ENCODE measurements at regions not wholly inside any gene's neighbourhood (a gene's known extent, or its start where the extent isn't known, plus 50 kb on each side); places are given as distances from the start of the nearest gene placed in this dataset.
"Not testable (repeated sequence)": the region's sequence is repeated elsewhere in the genome, so short reads cannot be mapped to it uniquely, and the experiment has no call there.

DNA sequence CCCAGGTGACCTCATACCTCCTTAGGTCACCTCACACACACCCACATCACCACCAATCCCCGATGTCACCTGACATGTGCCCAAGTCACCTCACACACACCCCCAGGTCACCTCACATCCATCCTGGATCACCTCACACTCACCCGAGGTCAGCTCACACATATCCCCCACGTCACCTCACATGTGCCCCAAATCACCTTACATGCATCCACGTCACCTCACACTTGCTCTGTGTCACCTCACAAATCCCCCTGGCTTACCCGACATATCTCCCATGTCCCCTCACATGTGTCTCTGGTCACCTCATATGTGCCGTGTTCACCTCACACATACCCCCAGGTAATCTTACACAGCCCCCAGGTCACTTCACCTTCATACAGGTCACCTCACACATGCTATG, 864.6 kb downstream of the TMEM121 start:
- H3K27ac ChIP-seq: no peak overlapping the region
- TF ChIP-seq, protein P1, sequence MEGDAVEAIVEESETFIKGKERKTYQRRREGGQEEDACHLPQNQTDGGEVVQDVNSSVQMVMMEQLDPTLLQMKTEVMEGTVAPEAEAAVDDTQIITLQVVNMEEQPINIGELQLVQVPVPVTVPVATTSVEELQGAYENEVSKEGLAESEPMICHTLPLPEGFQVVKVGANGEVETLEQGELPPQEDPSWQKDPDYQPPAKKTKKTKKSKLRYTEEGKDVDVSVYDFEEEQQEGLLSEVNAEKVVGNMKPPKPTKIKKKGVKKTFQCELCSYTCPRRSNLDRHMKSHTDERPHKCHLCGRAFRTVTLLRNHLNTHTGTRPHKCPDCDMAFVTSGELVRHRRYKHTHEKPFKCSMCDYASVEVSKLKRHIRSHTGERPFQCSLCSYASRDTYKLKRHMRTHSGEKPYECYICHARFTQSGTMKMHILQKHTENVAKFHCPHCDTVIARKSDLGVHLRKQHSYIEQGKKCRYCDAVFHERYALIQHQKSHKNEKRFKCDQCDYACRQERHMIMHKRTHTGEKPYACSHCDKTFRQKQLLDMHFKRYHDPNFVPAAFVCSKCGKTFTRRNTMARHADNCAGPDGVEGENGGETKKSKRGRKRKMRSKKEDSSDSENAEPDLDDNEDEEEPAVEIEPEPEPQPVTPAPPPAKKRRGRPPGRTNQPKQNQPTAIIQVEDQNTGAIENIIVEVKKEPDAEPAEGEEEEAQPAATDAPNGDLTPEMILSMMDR (conservative IDR thresholded peaks at IDR 0.05): no peak

DNA sequence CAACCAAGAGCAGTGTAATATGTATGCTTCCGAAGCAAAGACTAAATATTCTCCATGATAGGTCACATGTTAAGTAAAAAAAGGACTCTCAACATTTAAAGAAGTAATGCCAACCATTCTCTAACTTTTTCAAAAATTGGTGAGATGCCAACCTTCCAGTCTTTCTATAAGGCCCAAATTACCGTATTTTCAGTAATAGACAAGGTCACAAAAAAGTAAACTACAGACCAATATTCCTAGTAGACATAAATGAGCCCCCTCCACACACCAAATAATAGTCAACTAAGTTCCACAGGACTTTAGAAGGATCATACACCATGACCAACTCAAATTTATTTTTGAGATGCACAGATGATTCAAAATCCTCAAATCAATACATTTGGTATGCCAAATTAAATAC, 867.4 kb downstream of the TMEM121 start:
- TF ChIP-seq, protein P1 (conservative IDR thresholded peaks at IDR 0.05): no peak
- H3K27ac ChIP-seq: no peak overlapping the region

DNA sequence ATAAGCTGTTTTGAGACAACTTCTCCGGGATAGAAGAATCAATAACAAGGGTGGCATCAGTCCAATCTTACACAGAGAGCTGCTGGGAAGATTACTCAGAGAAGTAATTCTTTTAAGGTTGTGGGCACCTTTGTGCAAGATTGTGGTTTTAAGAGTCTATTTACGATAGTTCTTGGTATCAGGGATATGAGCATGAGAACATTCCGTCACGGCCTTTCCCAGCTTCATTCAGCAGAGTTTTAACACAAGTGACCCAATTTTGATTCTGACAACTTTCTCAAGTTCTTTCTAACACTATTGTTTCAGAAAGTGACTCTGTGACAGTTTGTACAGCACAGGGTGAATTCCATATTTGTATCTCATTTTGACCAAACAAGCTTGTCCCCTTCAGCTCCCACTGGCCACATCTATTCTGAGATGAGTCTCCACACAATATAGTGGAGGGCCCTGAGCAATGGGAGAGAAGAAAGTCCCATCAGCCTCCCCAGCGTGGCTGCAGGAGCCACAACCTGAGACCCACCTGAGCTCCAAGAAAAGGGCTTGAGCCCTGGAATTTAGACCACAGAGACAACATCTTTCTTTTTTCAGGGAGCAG, 869.2 kb downstream of the TMEM121 start:
- H3K27ac ChIP-seq: no peak overlapping the region
- TF ChIP-seq, protein P1 (conservative IDR thresholded peaks at IDR 0.05): no peak

DNA sequence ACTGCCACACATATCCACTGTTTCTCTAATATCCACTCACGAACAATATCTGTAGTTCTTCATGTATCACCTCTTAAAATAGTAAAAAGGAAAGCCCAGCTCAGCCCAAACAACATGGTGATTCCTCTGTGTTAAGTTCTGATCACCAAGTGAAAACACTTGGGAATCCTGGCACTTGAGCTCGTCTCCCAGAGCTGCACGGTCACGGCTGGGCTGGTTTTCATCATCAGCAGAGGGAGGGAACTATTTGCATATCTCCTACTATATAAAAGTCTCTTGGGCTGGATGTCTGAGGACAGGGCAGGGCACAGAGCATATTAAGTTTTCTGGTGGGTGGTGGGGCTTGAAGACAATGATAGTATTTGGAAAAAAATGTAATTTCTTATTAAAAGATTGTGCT, 870.6 kb downstream of the TMEM121 start:
- H3K27ac ChIP-seq: no peak overlapping the region
- TF ChIP-seq, protein P1 (conservative IDR thresholded peaks at IDR 0.05): no peak

DNA sequence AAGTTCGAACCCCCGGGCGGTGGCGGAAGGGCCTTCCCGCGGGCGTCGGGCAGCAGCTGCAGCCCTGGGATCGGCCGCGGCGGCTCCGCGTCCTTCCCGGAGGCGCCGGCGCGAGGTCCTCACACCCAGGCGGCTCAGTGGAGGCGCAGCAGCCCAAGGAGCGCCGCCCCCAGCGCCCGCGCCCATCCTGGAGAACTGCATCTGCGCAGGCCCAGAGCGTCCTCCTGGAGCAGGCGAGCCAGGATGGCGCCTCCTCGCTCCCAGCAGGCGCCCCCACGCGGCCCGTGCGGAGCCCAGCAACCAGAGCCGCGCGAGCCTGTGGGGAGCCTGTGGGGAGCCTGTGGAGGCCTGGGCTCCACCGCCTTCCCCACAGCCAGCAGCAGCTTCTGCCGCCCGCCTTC, 872.5 kb downstream of the TMEM121 start:
- not testable (repeated sequence) for H3K27ac ChIP-seq

DNA sequence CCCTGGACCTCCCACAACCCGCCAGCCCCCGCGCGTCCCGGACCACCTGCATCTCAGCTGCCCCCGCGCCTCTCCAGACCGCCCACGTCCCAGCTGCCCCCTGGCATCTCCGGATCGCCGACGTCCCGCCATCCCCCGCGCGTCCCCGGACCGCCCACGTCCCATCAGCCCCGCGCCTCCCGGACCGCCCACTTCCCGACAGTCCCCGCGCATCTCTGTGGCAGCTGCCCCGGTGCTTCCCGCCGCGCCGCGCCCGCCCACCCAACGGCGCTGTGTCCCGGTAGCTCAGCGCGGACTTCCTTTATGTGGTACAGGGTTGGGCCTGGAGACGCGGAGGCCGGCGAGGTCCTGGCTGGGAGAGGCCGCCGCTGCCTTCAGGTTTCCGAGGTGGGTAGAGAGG, 874.9 kb downstream of the TMEM121 start:
- H3K27ac ChIP-seq: not testable (repeated sequence)

DNA sequence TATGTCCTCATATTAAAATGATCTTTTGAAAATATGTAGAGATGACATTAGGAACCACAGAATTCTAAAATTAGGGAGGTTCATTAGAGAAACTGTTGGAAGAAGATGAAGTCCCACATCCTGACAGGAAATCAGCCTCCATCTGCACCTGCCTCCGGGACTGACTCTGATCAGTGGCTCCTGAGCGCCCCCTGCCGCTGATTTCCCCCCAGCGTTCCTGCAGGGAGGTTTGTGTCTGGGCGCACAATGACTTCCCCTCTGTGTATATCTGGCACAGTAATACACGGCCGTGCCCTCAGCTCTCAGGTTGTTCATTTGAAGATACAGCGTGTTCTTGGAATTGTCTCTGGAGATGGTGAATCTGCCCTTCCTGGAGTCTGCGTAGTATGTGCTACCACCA, 883.8 kb downstream of the TMEM121 start:
- not testable (repeated sequence) for H3K27ac ChIP-seq

DNA sequence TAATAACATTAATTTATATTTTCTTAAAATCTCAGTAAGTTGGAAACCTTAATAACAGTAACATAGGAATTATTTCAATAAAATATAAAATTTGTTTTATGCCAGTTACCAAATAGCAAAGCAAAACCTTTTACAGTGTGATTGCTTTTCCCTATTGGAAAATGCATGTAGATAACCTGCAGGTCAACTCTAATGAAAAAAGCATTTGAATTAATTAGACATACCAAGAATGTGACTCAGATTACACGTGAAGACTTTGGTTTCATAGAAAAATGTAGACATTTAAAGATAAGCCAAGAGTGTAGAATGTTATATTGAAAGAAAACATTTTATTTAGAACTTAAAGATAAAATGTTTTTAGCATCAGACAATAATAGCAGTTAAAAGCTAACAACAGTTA, 888.1 kb downstream of the TMEM121 start:
- no peak overlapping the region for H3K27ac ChIP-seq
- TF ChIP-seq, protein P1 (conservative IDR thresholded peaks at IDR 0.05): no peak

DNA sequence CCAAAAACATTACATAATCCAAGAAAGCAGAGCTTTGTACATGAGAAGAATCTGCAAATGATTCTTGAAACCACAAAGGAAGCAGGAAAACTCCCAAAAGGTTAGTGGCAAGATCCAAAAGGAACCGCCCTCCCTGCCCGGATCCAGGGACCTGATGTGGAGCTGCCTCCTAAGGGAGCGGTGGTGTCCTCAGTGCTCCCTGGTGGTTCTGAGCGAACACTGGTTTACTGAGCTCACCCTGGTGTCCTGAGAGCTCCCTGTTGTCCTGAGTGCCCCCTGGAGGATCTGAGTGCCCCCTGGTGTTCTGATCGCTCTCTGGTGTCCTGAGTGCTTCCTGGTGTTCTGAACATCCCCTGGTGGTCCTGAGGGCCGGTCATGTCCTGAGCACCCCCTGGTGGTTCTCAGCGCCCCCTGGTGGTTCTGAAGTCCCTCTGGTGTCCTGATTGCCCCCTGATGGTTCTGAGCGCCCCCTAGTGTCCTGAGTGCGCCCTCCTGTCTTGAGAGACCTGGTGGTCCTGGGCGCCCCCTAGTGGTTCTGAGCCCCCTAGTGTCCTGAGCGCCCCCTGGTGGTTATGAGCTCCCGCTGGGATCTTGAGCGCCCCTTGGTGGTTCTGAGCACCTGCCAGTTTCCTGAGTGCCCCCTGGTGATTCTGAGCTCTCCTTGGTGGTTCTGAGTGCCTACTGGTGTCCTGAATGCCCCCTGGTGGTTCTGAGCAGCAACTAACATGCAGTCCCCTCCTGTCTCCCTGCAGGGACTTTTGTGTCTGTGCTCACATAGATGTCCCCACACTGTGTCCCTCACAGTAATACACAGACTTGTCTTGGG, 891.1 kb downstream of the TMEM121 start:
- H3K27ac ChIP-seq: no peak overlapping the region
- TF ChIP-seq, protein P1 (conservative IDR thresholded peaks at IDR 0.05): peak; percentile 74

Data from VCaP (cell line).